HTR-8/SVneo (cell line): ENCODE measurements at regions not wholly inside any gene's neighbourhood (a gene's known extent, or its start where the extent isn't known, plus 50 kb on each side); places are given as distances from the start of the nearest gene placed in this dataset.
"Not testable (repeated sequence)": the region's sequence is repeated elsewhere in the genome, so short reads cannot be mapped to it uniquely, and the experiment has no call there.

Experiments used
- DNase-seq: peaks from one replicate; pipeline ENCODE4 v3.0.0; 2011; ENCODE audit warnings: low spot score, mixed read lengths; ENCODE audit not compliant: insufficient read length
- FAIRE-seq: peaks from 2 replicates; lab custom pipeline; 2011; peaks lifted over from hg19 to GRCh38; lab: Jason Lieb, UNC

GRCh38 chr4:31391976-31392375 lies 671.8 kb downstream of the PCDH7 start:
- no peak for DNase-seq
- FAIRE-seq = no peak

DNA sequence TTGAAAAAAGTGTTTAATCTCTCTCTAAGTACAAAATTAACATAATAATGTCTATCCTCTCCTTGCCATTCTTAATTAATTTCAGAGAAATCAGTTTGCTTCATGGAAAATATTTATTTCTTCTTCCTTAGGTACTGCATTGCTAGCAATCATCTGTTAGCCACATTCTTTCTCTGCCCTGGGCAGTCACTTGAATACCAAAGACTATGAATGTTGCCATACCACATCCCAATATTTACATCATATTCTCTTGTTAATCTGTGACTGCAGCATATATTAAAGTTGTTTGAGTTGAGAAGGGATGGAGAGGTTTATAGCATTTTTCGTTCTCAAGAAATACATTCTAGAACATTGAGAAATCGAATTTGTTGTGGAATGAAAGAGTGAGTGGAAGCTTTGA lies 672.8 kb downstream of the PCDH7 start:
- no peak for FAIRE-seq

DNA sequence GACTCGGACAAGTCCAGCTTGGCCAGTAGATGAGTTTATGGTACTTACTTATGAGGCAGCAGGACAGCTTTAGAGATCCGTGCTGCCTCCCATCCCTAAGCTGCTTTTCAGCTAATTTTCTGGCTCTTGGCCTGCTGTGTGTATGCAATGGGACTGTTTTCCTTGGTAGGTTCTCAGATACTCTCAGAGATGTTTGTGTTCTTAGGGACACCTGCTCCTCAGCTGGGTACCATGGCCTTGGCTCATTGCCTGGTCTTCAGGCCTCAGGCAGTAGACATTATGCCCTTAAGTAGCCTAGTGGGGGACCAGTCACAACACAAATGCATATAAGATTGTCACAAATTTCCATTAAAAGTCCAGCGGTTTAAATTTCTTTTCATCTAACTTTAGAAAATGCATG lies 688.0 kb downstream of the PCDH7 start:
- FAIRE-seq (no peak), DNase-seq (no peak)

More for the DNA sequence above, 672.8 kb downstream of the PCDH7 start:
- DNase-seq = no peak

DNA sequence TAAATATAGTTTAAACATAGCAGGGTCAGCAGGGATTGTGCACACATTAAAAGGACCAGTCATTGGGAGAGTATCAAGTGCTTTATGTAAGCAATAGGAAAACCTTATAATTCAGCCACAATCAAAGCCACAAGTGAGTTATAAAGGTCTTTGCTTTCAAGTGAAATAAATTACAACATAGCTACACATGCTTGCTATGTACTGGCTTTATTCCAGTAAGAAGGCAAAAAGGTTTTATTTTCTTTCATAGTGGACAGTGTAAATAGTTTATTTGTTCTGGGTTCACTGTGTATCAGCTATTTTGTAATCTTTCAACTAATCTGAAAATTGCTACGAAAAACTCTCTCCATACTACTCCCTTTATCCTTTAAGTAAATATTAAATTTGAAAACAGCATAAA lies 691.4 kb downstream of the PCDH7 start:
- FAIRE-seq (no peak), DNase-seq (no peak)

GRCh38 chr4:31415629-31416028 lies 695.5 kb downstream of the PCDH7 start:
- DNase-seq (no peak), FAIRE-seq (no peak)

GRCh38 chr4:31416498-31416897 lies 696.3 kb downstream of the PCDH7 start:
- no peak for DNase-seq
- no peak for FAIRE-seq

DNA sequence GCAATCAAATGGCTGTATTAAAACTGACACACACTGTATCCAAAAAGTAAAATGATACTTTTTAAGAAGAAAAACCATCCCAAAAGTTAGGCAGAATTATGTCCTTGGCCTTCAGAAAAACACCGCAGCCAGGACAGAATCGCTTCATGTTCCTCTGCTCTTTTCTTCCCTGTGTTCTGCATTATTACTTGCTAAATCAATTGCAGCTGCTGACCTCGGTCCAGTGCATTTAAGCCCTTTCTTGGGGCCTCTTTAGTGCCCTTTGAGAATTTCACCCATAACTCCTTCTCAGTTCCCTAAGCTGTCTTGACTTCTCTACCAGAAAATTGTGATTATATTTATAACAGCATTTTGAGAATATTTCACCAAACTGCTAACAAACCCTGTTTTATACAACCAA lies 696.9 kb downstream of the PCDH7 start:
- DNase-seq (no peak), FAIRE-seq (no peak)

GRCh38 chr4:31422006-31422405 lies 701.8 kb downstream of the PCDH7 start:
- DNase-seq (no peak), FAIRE-seq (no peak)

DNA sequence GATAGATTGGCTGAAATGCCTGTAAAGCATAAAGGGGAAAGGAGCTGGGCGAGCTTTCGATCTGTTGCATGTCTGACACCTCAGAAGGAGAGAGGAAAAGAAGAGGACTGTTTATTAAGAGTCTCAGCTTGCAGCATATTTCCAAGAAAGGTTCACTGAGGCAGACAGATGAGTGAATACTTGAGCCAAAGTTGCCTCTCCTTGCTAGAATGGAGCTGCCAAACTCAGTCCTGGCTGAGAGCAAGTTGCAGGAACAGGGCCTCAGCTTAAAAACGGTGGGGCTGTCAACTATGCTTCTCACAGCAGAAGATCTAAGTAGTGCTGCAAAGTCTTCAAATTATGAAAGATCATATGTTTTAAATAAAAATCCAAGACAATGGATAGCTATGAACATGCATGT lies 707.5 kb downstream of the PCDH7 start:
- DNase-seq (no peak), FAIRE-seq (no peak)

DNA sequence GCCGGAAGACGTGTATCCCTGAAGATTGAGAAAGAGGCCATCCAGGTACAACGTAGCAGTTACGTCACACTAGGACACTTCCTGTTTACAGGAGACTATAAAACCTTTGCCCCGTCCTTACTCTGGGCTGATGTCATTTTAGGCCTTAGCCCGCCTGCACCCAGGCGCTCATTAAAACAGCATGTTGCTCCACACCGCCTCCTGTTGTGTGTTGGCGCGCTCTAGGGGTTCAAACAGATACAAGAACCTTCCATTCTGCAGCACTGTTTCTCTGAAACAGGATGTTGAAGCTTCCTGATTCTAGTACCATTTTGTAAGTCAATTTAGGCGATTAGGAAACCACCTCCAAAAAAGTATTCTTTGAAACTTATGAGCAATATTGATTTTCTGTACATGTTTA lies 722.1 kb downstream of the PCDH7 start:
- DNase-seq = no peak
- no peak for FAIRE-seq

- no peak for DNase-seq
Measured at GRCh38 chr4:31445526-31445925, 725.4 kb downstream of the PCDH7 start.

GRCh38 chr4:31455612-31456011 lies 735.4 kb downstream of the PCDH7 start:
- FAIRE-seq (no peak), DNase-seq (no peak)

More at GRCh38 chr4:31445526-31445925, 725.4 kb downstream of the PCDH7 start:
- no peak for FAIRE-seq

- DNase-seq = no peak
- no peak for FAIRE-seq
Measured at GRCh38 chr4:31458813-31459212, 738.6 kb downstream of the PCDH7 start.

GRCh38 chr4:31461421-31461820 lies 741.3 kb downstream of the PCDH7 start:
- FAIRE-seq (no peak), DNase-seq (no peak)

GRCh38 chr4:31467781-31468180 lies 747.6 kb downstream of the PCDH7 start:
- DNase-seq (no peak), FAIRE-seq (no peak)

DNA sequence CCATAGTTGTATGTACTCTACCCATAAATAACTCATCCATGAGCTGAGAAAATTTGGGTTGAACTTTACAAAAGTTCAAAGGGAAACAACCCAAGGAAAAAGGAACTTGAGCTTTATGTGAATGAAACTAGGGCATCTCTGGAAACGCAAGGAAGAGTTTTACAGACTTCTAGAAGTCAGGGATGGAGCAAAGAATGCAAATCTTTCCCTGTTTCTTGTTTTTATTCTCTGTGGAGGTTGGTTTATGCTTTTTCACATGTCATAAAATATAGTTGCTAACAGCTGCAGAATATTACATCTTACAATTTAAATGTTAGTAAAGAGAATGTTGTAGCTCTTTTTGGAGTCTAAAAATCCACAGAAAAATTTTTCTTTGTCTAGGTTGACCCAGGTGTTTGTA lies 754.1 kb downstream of the PCDH7 start:
- FAIRE-seq (no peak), DNase-seq (no peak)

DNA sequence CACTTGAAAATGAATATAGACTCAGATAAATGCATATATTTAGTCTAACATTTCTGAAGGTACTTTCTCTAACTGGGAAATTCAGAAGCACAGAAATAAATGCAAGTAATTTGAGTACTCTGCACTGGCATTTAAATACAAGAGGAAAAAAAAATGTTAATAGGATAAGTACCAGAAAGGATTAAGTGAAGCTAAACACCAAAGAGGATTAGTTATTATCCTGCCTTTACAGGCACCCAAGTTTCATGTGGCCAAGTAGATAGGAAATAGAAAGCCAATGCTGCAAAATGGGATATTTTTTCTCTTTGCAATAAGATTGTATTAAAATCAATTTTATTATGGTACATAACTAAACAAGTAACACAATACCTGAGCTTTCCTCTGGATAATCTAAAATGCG lies 762.5 kb downstream of the PCDH7 start:
- DNase-seq = no peak
- FAIRE-seq = no peak

- FAIRE-seq, DNase-seq: not testable (repeated sequence)
Measured at GRCh38 chr4:31499216-31499615, 779.0 kb downstream of the PCDH7 start.

DNA sequence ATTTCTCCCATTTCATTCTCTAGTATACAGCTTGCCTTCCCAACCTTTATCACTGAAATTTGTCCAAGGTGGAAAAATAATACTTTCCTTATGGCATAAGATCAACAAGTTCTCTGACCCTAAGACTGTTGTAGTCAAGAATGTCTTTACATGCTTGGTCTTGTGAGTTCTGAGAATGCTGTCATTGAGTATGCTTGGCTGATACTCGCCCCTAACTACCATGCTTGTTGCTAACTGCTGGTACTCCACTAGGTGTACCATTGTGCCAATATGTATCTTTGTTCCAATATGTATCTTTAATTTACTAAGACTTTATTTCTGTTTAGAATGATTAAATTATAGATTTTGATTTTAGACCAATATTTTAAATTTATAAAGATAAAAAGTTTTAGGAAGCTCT lies 796.4 kb downstream of the PCDH7 start:
- FAIRE-seq (no peak), DNase-seq (no peak)

GRCh38 chr4:31518796-31519250 lies 798.7 kb downstream of the PCDH7 start:
- peak; percentile 27 for DNase-seq
- no peak for FAIRE-seq

GRCh38 chr4:31530555-31530954 lies 810.4 kb downstream of the PCDH7 start:
- no peak for FAIRE-seq

DNA sequence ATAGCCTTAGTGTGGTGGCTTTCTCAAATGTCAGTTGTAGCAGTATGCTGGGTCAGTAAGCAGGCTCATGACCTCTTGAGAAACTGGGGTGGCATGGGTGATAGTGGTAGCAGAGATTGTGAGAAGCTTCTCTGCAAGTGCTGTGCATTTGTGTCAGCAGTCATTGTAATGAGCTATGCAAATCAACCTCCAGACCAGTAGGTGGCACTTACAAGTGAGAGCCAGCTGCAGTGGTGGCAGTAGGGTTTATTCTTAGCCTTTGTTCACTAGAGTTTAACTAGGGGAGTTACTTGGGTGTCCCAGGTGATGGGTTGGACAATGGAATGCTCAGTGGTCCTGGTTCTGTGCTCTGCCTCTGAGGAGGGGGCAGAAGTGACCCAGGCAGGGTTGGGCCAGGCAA lies 818.7 kb downstream of the PCDH7 start:
- no peak for FAIRE-seq

More at GRCh38 chr4:31530555-31530954, 810.4 kb downstream of the PCDH7 start:
- DNase-seq = no peak

More for the DNA sequence above, 818.7 kb downstream of the PCDH7 start:
- no peak for DNase-seq
